LoVo (cell line): ENCODE measurements at regions not wholly inside any gene's neighbourhood (a gene's known extent, or its start where the extent isn't known, plus 50 kb on each side); places are given as distances from the start of the nearest gene placed in this dataset.
"Not testable (repeated sequence)": the region's sequence is repeated elsewhere in the genome, so short reads cannot be mapped to it uniquely, and the experiment has no call there.

Experiments used
- DNase-seq: peaks from one replicate; pipeline ENCODE4 v3.0.0-alpha.2; 2016; ENCODE audit warnings: low spot score

DNA sequence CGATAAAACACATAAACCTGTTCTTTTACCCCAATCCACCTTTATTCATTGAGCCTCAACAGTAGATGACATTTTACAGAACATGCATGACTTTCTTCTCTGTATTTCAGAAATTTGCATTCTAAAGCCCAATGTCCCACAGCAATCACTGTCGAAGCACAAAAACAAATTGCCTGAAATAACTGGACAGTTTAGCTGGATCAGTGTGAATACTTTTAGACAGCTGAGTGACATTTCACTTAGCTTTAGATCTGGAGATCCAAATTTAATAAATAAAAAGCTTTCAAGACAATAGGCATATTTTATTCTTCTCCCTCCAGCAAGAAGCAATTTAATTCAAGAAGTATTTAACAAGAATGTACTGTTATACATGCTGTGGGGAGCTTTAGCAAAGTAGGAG lies 109.1 kb upstream of the FSCB start:
- DNase-seq = no peak

- no peak for DNase-seq
Measured at GRCh38 chr14:44613061-44613712, 106.1 kb upstream of the FSCB start.

- DNase-seq = no peak
Measured at GRCh38 chr14:44612002-44612401, 104.9 kb upstream of the FSCB start.

DNA sequence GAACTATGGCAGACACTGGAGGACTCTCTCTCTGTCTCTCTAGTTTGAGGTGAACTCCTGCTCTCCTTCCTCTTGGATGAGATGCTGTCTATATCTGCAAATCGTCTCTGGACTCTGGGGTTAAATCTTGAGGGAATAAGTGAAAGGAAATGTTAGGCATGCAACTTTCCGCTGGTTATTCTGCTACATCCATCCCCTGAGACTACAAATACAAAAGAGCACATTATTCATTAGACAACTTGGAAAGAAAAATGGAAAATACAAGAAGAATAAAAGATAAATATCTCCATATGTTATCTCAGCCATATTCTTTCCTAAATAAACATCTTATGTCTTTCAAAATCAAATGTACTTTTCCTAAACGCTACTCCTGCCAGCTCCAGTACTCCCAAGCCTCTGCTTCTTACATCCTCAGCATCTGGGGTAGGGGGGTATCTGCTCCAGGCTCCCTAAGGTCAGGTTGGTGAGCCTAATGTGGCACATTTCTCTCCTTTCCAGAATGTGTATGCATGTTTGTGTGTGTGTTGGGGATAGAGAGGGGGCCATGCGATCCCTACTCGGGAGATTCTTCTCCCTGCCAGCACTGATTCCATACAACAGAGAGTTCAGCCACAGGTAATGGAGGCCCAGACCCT lies 102.9 kb upstream of the FSCB start:
- no peak for DNase-seq

- no peak for DNase-seq
Measured at GRCh38 chr14:44609201-44609600, 102.1 kb upstream of the FSCB start.

- DNase-seq = no peak
Measured at GRCh38 chr14:44607701-44608100, 100.6 kb upstream of the FSCB start.

GRCh38 chr14:44606576-44606975 lies 99.5 kb upstream of the FSCB start:
- no peak for DNase-seq

- DNase-seq = not testable (repeated sequence)
Measured at GRCh38 chr14:44601266-44601665, 94.2 kb upstream of the FSCB start.

- DNase-seq = no peak
Measured at GRCh38 chr14:44589180-44589579, 82.1 kb upstream of the FSCB start.

GRCh38 chr14:44586910-44587309 lies 79.8 kb upstream of the FSCB start:
- DNase-seq = no peak

DNA sequence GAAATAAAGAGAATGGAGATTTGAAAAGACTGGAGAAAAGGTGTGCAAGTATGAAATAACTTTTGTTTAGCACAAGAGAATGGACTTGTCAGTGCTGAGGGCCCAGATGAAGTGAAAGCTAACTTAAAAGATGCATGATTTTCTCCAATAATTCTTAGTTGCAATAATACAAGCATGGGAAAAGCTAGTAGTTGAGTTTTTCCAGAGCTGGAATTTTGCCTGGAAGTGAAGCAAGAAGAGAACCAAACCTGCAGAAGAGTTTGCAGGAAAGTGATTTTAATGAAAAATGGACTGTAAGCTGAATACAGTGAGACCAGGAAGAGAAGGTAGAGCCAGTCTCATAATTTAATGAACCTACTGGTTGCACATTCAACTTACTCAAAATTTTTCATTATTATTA lies 69.3 kb upstream of the FSCB start:
- DNase-seq = no peak

DNA sequence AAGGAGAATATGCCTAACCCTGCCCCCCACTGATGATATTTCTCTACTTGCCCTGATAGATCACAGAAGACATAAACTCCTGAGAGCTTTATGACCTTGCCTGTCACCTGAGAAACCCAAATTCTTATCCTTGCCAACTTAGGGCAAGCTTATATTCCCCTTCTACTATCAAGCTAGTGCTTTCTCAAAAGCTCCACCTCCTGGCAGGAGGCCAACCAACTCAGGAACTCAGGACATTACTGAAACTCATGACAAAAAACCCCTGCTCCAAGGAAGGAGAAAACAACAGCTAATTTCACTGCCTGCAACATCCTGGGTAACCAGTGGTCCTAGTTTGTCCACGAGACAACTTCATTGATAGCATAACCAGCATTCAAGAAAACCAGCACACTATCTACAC lies 60.9 kb upstream of the FSCB start:
- DNase-seq = no peak

DNA sequence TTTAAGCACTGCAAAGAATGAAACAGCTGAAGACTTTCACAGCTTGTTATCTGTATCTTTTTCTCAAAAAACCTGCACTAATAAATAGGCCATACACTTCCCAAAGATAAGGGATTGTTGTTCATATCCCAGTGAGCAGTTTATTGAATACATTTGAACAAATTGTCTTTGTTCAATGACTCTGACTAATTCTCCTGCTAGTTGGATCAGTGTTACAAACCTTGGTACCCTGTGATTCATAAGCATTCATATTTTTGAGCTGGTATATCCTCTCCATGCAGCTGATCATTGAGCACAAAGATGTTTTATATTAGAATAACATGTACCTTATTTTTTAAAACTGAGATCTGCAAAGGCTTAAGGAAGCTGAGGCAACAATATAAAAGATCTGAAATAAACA lies 58.9 kb upstream of the FSCB start:
- no peak for DNase-seq

DNA sequence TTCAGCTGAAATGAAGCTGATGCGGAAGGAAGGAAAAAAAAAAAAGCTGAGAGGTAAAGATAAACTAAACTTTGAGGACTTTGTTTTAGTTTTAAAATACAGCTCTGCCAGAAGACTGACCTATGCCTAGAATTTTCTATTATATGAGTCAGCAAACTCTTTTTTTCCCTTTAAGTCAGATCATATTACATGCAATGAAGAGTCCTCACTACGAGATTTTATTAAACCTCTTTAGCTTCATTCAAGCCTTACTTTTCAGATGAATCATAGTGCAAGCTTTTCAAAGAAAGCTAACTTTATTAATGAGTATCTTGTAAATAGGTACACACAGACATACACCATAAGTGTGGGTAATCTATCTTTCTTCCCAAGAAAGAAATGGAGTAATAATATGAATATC lies 57.8 kb upstream of the FSCB start:
- DNase-seq = no peak
